Breast epithelium (tissue), 3 donors: ENCODE measurements at regions not wholly inside any gene's neighbourhood (a gene's known extent, or its start where the extent isn't known, plus 50 kb on each side); places are given as distances from the start of the nearest gene placed in this dataset.

ENCODE experiments used
- CTCF ChIP-seq, 3 donors: fragments of 450-650 bp; IDR thresholded peaks; one replicate each; pipeline ENCODE4 v1.5.1; 2016 to 2017; ENCODE audit warnings: antibody characterized with exemption in 3 of 3, mild to moderate bottlenecking in 3 of 3, moderate library complexity in 3 of 3
- POLR2AphosphoS5 ChIP-seq, 3 donors: sonication (generic); formaldehyde crosslinking; IDR thresholded peaks; one replicate each; pipeline ENCODE4 v1.6.1; 2017; ENCODE audit warnings: antibody characterized with exemption in 3 of 3

DNA sequence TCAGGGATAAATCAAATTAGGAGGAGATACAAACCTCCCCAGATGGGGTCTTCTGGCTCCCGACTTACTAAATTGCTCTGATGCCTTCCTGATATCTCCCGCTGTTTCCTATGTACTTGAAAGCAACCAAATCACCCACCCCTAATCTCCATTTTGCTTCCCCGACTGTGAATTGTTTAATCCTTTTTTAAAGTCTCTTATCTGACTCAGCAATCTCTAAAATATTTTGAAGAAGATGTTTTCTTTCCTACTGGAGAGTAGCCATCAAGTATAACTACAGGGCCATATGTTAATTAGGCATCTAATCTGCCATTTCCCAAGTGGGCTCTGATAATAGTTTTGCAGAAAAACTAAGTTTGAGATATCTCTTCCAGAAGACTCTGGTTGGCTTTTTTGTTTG, 365.2 kb upstream of the MAF start:
- TF ChIP-seq CTCF (IDR thresholded peaks at IDR 0.05) (no peak), POLR2AphosphoS5 (IDR thresholded peaks at IDR 0.05) (no peak)
